GM19397 (cell line): ENCODE measurements at regions not wholly inside any gene's neighbourhood (a gene's known extent, or its start where the extent isn't known, plus 50 kb on each side); places are given as distances from the start of the nearest gene placed in this dataset.

Experiments
- ATAC-seq: cut with Tn5 transposase; IDR thresholded peaks from one replicate; pipeline ENCODE4 v1.9.1; 2021; ENCODE audit warnings: mild to moderate bottlenecking, moderate library complexity; ENCODE audit not compliant: unreplicated experiment

GRCh38 chr1:83104558-83104957 lies 894.4 kb downstream of the TTLL7 start:
- ATAC-seq, result no peak

GRCh38 chr1:83103341-83103740 lies 895.6 kb downstream of the TTLL7 start:
- no peak for ATAC-seq

GRCh38 chr1:83102630-83103071 lies 896.3 kb downstream of the TTLL7 start:
- no peak for ATAC-seq

GRCh38 chr1:83101406-83101805 lies 897.5 kb downstream of the TTLL7 start:
- ATAC-seq, result no peak

GRCh38 chr1:83100133-83100532 lies 898.8 kb downstream of the TTLL7 start:
- ATAC-seq, result no peak

GRCh38 chr1:83098791-83099190 lies 900.1 kb downstream of the TTLL7 start:
- no peak for ATAC-seq

GRCh38 chr1:83098131-83098530 lies 900.8 kb downstream of the TTLL7 start:
- no peak for ATAC-seq

- ATAC-seq, result no peak
These were observed 901.2 kb downstream of the TTLL7 start for GRCh38 chr1:83097715-83098114.

GRCh38 chr1:83095570-83095969 lies 903.4 kb downstream of the TTLL7 start:
- ATAC-seq, result no peak

GRCh38 chr1:83090195-83090594 lies 908.7 kb downstream of the TTLL7 start:
- ATAC-seq, result no peak

- ATAC-seq, result no peak
These were observed 911.1 kb downstream of the TTLL7 start for GRCh38 chr1:83087851-83088250.

- ATAC-seq, result no peak
These were observed 911.9 kb downstream of the TTLL7 start for GRCh38 chr1:83086986-83087512.

GRCh38 chr1:83086346-83086745 lies 912.6 kb downstream of the TTLL7 start:
- ATAC-seq, result no peak

- ATAC-seq, result no peak
These were observed 915.2 kb downstream of the TTLL7 start for GRCh38 chr1:83083589-83084224.

GRCh38 chr1:83077411-83077810 lies 921.5 kb downstream of the TTLL7 start:
- no peak for ATAC-seq

GRCh38 chr1:83075107-83075506 lies 923.8 kb downstream of the TTLL7 start:
- no peak for ATAC-seq

GRCh38 chr1:83067954-83068353 lies 931.0 kb downstream of the TTLL7 start:
- no peak for ATAC-seq

- no peak for ATAC-seq
These were observed 932.8 kb downstream of the TTLL7 start for GRCh38 chr1:83065952-83066727.

GRCh38 chr1:83064589-83065242 lies 934.2 kb downstream of the TTLL7 start:
- no peak for ATAC-seq

- ATAC-seq, result no peak
These were observed 938.1 kb downstream of the TTLL7 start for GRCh38 chr1:83060651-83061390.

- no peak for ATAC-seq
These were observed 938.7 kb downstream of the TTLL7 start for GRCh38 chr1:83060221-83060620.
